ENCODE measurements at regions not wholly inside any gene's neighbourhood (a gene's known extent, or its start where the extent isn't known, plus 50 kb on each side); places are given as distances from the start of the nearest gene placed in this dataset.

DNA sequence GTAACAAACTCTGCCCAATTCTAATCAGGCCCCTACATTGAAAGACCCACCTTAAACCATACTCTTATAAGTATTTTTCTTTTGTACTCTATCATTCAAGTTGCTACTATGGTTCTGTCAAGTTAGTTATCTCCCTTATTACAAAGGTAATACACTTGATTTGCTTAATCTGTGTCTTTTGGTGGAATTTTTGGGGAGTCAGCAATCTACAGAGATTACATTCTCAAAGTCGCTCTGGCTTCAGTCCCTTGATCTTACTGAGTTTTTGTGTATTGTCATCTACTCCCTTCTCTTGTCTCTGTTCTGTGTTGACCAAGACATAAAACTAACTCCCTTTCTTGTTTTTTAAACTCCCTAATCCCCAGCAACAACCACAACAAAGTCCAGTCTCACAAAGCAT is 353.1 kb downstream of the LRIG3 start:
- Histone ChIP-seq H2AFZ (replicated peaks; ENCODE audit: low read length, poor library complexity) (no peak overlapping the region), H3K4me3 (ENCODE audit: insufficient read depth, low read depth, low read length) (no peak overlapping the region), H4K91ac (ENCODE audit: insufficient read depth, low read depth, low read length) (peak overlapping the region; percentile 79), H3K23ac (ENCODE audit: low read depth, low read length) (peak overlapping the region; percentile 50; the same call in 1 of the 2 replicates), H2AK5ac (ENCODE audit: low read depth, low read length) (peak overlapping the region; percentile 53; the same call in 1 of the 2 replicates), H3K14ac (replicated peaks; ENCODE audit: low read depth, low read length) (peak overlapping the region; percentile 79), H3K4me1 (ENCODE audit: control insufficient read depth, insufficient read depth, low read length) (peaks cover 16% of the 10 kb centered on the region), H3K56ac (ENCODE audit: extremely low read depth, insufficient read depth, low read length) (peak overlapping the region; percentile 8; the same call in 1 of the 2 replicates), H4K5ac (ENCODE audit: low read depth, low read length) (peak overlapping the region; percentile 97; the same call in 1 of the 2 replicates), H3K9ac (ENCODE audit: low read depth, low read length) (no peak overlapping the region; the same call in 1 of the 2 replicates), H3K27ac (ENCODE audit: insufficient read depth, low read length) (peak overlapping the region; percentile 64; the same call in 1 of the 2 replicates), H3K4ac (ENCODE audit: low read depth, low read length) (peak overlapping the region; percentile 75; the same call in 1 of the 2 replicates), H4K8ac (ENCODE audit: low read depth in 2 of 2, low read length in 2 of 2) (peak overlapping the region in 1 of 2 experiments; percentile 80; a peak in 2 of 4 replicates), H4K20me1 (ENCODE audit: insufficient read depth, low read length) (no peaks in the 10 kb centered on the region), H3K4me2 (ENCODE audit: low read depth, low read length) (no peak overlapping the region), H2BK5ac (ENCODE audit: low read depth, low read length, poor library complexity, severe bottlenecking) (peak overlapping the region; percentile 92), H2AK9ac (replicated peaks; ENCODE audit: low read depth, low read length, poor library complexity) (no peak overlapping the region), H3K18ac (ENCODE audit: low read depth, low read length) (peak overlapping the region; percentile 100), H3K9me1 (ENCODE audit: insufficient read depth, low read length) (peaks cover 7% of the 10 kb centered on the region; the same call in 1 of the 2 replicates), H3K9me3 (ENCODE audit: control insufficient read depth, insufficient read depth, low read length) (no peaks in the 10 kb centered on the region), H3K79me1 (ENCODE audit: low read depth in 1 of 2, low read length in 2 of 2) (no peaks in the 10 kb centered on the region), H2BK120ac (ENCODE audit: low read depth, low read length) (peak overlapping the region; percentile 61), H3K27me3 (ENCODE audit: control insufficient read depth, insufficient read depth, low read length) (no peaks in the 10 kb centered on the region), H2BK20ac (ENCODE audit: low read depth, low read length) (peak overlapping the region; percentile 67), H2BK15ac (ENCODE audit: low read depth, low read length) (peak overlapping the region; percentile 80), H3K36me3 (ENCODE audit: control insufficient read depth, insufficient read depth, low read length) (no peaks in the 10 kb centered on the region)
- ChIA-PET CTCF (no interaction called here), POLR2A (ENCODE audit: unreplicated experiment) (no interaction called here)
- no peak for DNase-seq
- ATAC-seq (ENCODE audit: low read depth), result no peak
- dilution Hi-C loops (cut with HindIII; ENCODE audit: low sequenced_read_pairs, unreplicated experiment) (no loop called here), in situ Hi-C loops (cut with MboI; ENCODE audit: low sequenced_read_pairs) (loop anchor here (10.0 kb wide), 1 partner anchor 188 kb away; no protein-coding TSS in a partner anchor), intact Hi-C loops (cut with micrococcal nuclease) (loop anchor here (5.0 kb wide), 1 partner anchor 195 kb away; no protein-coding TSS in a partner anchor)
- TF ChIP-seq, protein P1, sequence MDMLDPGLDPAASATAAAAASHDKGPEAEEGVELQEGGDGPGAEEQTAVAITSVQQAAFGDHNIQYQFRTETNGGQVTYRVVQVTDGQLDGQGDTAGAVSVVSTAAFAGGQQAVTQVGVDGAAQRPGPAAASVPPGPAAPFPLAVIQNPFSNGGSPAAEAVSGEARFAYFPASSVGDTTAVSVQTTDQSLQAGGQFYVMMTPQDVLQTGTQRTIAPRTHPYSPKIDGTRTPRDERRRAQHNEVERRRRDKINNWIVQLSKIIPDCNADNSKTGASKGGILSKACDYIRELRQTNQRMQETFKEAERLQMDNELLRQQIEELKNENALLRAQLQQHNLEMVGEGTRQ (IDR thresholded peaks at IDR 0.05; ENCODE audit: low read depth, low read length), result no peak
- TF ChIP-seq MAFK (IDR thresholded peaks at IDR 0.05; ENCODE audit: low read depth, low read length), result peak; percentile 67
- no TSS peak for BruUV-seq (replicated peaks)
- WGBS, 2 experiments (ENCODE audit: extremely low coverage in 2 of 2, insufficient read length in 1 of 2), result no CpG with 5 or more reads among the region's 1 CpG
